ENCODE measurements at regions not wholly inside any gene's neighbourhood (a gene's known extent, or its start where the extent isn't known, plus 50 kb on each side); places are given as distances from the start of the nearest gene placed in this dataset.

GRCh38 chr2:21361957-21362486 is 238.3 kb downstream of the TDRD15 start:
- Histone ChIP-seq H3K4me2 (ENCODE audit: low read length) (no peak overlapping the region), H3K4me1 (ENCODE audit: control insufficient read depth, low read length) (no peaks in the 10 kb centered on the region), H3K4me3 (ENCODE audit: low read length) (no peak overlapping the region), H4K20me1 (ENCODE audit: control insufficient read depth, insufficient read depth, low read depth, low read length) (no peaks in the 10 kb centered on the region), H3K9me3 (ENCODE audit: control insufficient read depth, insufficient read depth, low read length) (no peaks in the 10 kb centered on the region), H3K79me2 (ENCODE audit: control insufficient read depth, low read length) (no peaks in the 10 kb centered on the region), H3K36me3 (ENCODE audit: control insufficient read depth, low read length) (no peaks in the 10 kb centered on the region), H3K27ac (ENCODE audit: low read depth, low read length) (no peak overlapping the region), H3K27me3 (ENCODE audit: control insufficient read depth, low read length) (no peaks in the 10 kb centered on the region), H3K9me2 (replicated peaks; ENCODE audit: control insufficient read depth, low read length) (no peaks in the 10 kb centered on the region), H3F3A (ENCODE audit: control insufficient read depth, insufficient read depth) (no peaks in the 10 kb centered on the region)
- no peak for TF ChIP-seq EZH2phosphoT487 (IDR thresholded peaks at IDR 0.05; ENCODE audit: borderline replicate concordance, low read length)
- TF ChIP-seq, protein P1, sequence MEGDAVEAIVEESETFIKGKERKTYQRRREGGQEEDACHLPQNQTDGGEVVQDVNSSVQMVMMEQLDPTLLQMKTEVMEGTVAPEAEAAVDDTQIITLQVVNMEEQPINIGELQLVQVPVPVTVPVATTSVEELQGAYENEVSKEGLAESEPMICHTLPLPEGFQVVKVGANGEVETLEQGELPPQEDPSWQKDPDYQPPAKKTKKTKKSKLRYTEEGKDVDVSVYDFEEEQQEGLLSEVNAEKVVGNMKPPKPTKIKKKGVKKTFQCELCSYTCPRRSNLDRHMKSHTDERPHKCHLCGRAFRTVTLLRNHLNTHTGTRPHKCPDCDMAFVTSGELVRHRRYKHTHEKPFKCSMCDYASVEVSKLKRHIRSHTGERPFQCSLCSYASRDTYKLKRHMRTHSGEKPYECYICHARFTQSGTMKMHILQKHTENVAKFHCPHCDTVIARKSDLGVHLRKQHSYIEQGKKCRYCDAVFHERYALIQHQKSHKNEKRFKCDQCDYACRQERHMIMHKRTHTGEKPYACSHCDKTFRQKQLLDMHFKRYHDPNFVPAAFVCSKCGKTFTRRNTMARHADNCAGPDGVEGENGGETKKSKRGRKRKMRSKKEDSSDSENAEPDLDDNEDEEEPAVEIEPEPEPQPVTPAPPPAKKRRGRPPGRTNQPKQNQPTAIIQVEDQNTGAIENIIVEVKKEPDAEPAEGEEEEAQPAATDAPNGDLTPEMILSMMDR (IDR thresholded peaks at IDR 0.05; ENCODE audit: low read depth, low read length, poor library complexity, severe bottlenecking): no peak

- Histone ChIP-seq H3K4me3 (ENCODE audit: low read length) (no peak overlapping the region), H3K27ac (ENCODE audit: low read depth, low read length) (no peak overlapping the region)
Measured at GRCh38 chr2:21363364-21363763, 239.6 kb downstream of the TDRD15 start.

GRCh38 chr2:21367421-21367820 is 243.7 kb downstream of the TDRD15 start:
- H3K4me3 ChIP-seq (ENCODE audit: low read length): no peak overlapping the region
- H3K36me3 ChIP-seq (ENCODE audit: control insufficient read depth, low read length): no peaks in the 10 kb centered on the region
- no peaks in the 10 kb centered on the region for H3K79me2 ChIP-seq (ENCODE audit: control insufficient read depth, low read length)
- no peak overlapping the region for H3K4me2 ChIP-seq (ENCODE audit: low read length)
- H3K27me3 ChIP-seq (ENCODE audit: control insufficient read depth, low read length): no peaks in the 10 kb centered on the region
- H3F3A ChIP-seq (ENCODE audit: control insufficient read depth, insufficient read depth): no peaks in the 10 kb centered on the region
- no peaks in the 10 kb centered on the region for H4K20me1 ChIP-seq (ENCODE audit: control insufficient read depth, insufficient read depth, low read depth, low read length)
- H3K9me3 ChIP-seq (ENCODE audit: control insufficient read depth, insufficient read depth, low read length): no peaks in the 10 kb centered on the region
- no peak for TF ChIP-seq EZH2phosphoT487 (IDR thresholded peaks at IDR 0.05; ENCODE audit: borderline replicate concordance, low read length)
- TF ChIP-seq, protein P1 (IDR thresholded peaks at IDR 0.05; ENCODE audit: low read depth, low read length, poor library complexity, severe bottlenecking): no peak
- no peak overlapping the region for H3K27ac ChIP-seq (ENCODE audit: low read depth, low read length)
- no peaks in the 10 kb centered on the region for H3K9me2 ChIP-seq (replicated peaks; ENCODE audit: control insufficient read depth, low read length)
- no peaks in the 10 kb centered on the region for H3K4me1 ChIP-seq (ENCODE audit: control insufficient read depth, low read length)

More at GRCh38 chr2:21363364-21363763, 239.6 kb downstream of the TDRD15 start:
- Histone ChIP-seq H3K36me3 (ENCODE audit: control insufficient read depth, low read length) (no peaks in the 10 kb centered on the region), H3K27me3 (ENCODE audit: control insufficient read depth, low read length) (no peaks in the 10 kb centered on the region), H3F3A (ENCODE audit: control insufficient read depth, insufficient read depth) (no peaks in the 10 kb centered on the region), H3K9me3 (ENCODE audit: control insufficient read depth, insufficient read depth, low read length) (no peaks in the 10 kb centered on the region), H3K9me2 (replicated peaks; ENCODE audit: control insufficient read depth, low read length) (no peaks in the 10 kb centered on the region), H3K4me1 (ENCODE audit: control insufficient read depth, low read length) (no peaks in the 10 kb centered on the region), H3K4me2 (ENCODE audit: low read length) (no peak overlapping the region), H3K79me2 (ENCODE audit: control insufficient read depth, low read length) (no peaks in the 10 kb centered on the region), H4K20me1 (ENCODE audit: control insufficient read depth, insufficient read depth, low read depth, low read length) (no peaks in the 10 kb centered on the region)
- TF ChIP-seq, protein P1 (IDR thresholded peaks at IDR 0.05; ENCODE audit: low read depth, low read length, poor library complexity, severe bottlenecking): peak; percentile 33
- no peak for TF ChIP-seq EZH2phosphoT487 (IDR thresholded peaks at IDR 0.05; ENCODE audit: borderline replicate concordance, low read length)
